SK-N-SH treated with all-trans-retinoic acid at 6 μM for 48 hours (cell line): ENCODE measurements at regions not wholly inside any gene's neighbourhood (a gene's known extent, or its start where the extent isn't known, plus 50 kb on each side); places are given as distances from the start of the nearest gene placed in this dataset.

Experiments used
- ARNTL ChIP-seq: fragments of 450-650 bp; formaldehyde crosslinking; IDR thresholded peaks from 2 replicates; pipeline ENCODE4 v1.5.0; 2020; ENCODE audit warnings: low read depth, mild to moderate bottlenecking, moderate library complexity, borderline replicate concordance
- CSDC2 ChIP-seq: fragments of 250-450 bp; sonication (Bioruptor Pico); IDR thresholded peaks from 2 replicates; pipeline ENCODE4 v1.5.0; 2020; ENCODE audit warnings: mild to moderate bottlenecking, moderate library complexity
- SNAI2 ChIP-seq: fragments of 250-450 bp; sonication (Bioruptor Pico); IDR thresholded peaks from 2 replicates; pipeline ENCODE4 v1.5.0; 2020; ENCODE audit warnings: mild to moderate bottlenecking, moderate library complexity
- TCF4 ChIP-seq: fragments of 250-450 bp; sonication (Bioruptor Pico); IDR thresholded peaks from 2 replicates; pipeline ENCODE4 v1.8.0; 2021; ENCODE audit warnings: mild to moderate bottlenecking, moderate library complexity, borderline replicate concordance
- TOX ChIP-seq: fragments of 250-450 bp; sonication (Bioruptor Pico); IDR thresholded peaks from 2 replicates; pipeline ENCODE4 v1.8.0; 2021; ENCODE audit warnings: mild to moderate bottlenecking, moderate library complexity, borderline replicate concordance
- ZC3H10 ChIP-seq: fragments of 250-450 bp; sonication (Bioruptor Pico); IDR thresholded peaks from 2 replicates; pipeline ENCODE4 v1.5.1; 2021; ENCODE audit warnings: mild to moderate bottlenecking, moderate library complexity
- ZFP3 ChIP-seq: fragments of 250-450 bp; sonication (Bioruptor Pico); IDR thresholded peaks from 2 replicates; pipeline ENCODE4 v1.5.0; 2020; ENCODE audit warnings: mild to moderate bottlenecking, moderate library complexity
- ZFP30 ChIP-seq: fragments of 450-650 bp; formaldehyde crosslinking; IDR thresholded peaks from 2 replicates; pipeline ENCODE4 v1.5.0; 2022; ENCODE audit warnings: mild to moderate bottlenecking, moderate library complexity
- ZNF8 ChIP-seq: fragments of 450-650 bp; formaldehyde crosslinking; IDR thresholded peaks from 2 replicates; pipeline ENCODE4 v1.5.0; 2020; ENCODE audit warnings: mild to moderate bottlenecking, moderate library complexity
- TF ChIP-seq, protein P1 (sequence below): fragments of 250-450 bp; sonication (Bioruptor Pico); IDR thresholded peaks from 2 replicates; pipeline ENCODE4 v1.8.0; 2021; ENCODE audit warnings: low read depth, mild to moderate bottlenecking, moderate library complexity, borderline replicate concordance
- TF ChIP-seq, protein P2 (sequence below): fragments of 250-450 bp; sonication (Bioruptor Pico); IDR thresholded peaks from 2 replicates; pipeline ENCODE4 v1.5.1; 2021; ENCODE audit warnings: mild to moderate bottlenecking, moderate library complexity
- TF ChIP-seq, protein P3 (sequence below): fragments of 250-450 bp; sonication (Bioruptor Pico); IDR thresholded peaks from 2 replicates; pipeline ENCODE4 v1.5.0; 2020; ENCODE audit warnings: mild to moderate bottlenecking, moderate library complexity

GRCh38 chr12:116336542-116337065, 59.1 kb upstream of the MED13L start:
- TF ChIP-seq ZFP30 (CRISPR knock-in tag): no peak
- TF ChIP-seq TCF4 (CRISPR knock-in tag): no peak
- TF ChIP-seq ZFP3 (CRISPR knock-in tag): no peak
- no peak for TF ChIP-seq ZNF8 (CRISPR knock-in tag)
- TF ChIP-seq, protein P1, sequence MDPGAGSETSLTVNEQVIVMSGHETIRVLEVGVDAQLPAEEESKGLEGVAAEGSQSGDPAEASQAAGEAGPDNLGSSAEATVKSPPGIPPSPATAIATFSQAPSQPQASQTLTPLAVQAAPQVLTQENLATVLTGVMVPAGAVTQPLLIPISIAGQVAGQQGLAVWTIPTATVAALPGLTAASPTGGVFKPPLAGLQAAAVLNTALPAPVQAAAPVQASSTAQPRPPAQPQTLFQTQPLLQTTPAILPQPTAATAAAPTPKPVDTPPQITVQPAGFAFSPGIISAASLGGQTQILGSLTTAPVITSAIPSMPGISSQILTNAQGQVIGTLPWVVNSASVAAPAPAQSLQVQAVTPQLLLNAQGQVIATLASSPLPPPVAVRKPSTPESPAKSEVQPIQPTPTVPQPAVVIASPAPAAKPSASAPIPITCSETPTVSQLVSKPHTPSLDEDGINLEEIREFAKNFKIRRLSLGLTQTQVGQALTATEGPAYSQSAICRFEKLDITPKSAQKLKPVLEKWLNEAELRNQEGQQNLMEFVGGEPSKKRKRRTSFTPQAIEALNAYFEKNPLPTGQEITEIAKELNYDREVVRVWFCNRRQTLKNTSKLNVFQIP: no peak
- no peak for TF ChIP-seq SNAI2 (CRISPR knock-in tag)
- TF ChIP-seq, protein P2, sequence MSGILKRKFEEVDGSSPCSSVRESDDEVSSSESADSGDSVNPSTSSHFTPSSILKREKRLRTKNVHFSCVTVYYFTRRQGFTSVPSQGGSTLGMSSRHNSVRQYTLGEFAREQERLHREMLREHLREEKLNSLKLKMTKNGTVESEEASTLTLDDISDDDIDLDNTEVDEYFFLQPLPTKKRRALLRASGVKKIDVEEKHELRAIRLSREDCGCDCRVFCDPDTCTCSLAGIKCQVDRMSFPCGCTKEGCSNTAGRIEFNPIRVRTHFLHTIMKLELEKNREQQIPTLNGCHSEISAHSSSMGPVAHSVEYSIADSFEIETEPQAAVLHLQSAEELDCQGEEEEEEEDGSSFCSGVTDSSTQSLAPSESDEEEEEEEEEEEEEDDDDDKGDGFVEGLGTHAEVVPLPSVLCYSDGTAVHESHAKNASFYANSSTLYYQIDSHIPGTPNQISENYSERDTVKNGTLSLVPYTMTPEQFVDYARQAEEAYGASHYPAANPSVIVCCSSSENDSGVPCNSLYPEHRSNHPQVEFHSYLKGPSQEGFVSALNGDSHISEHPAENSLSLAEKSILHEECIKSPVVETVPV (CRISPR knock-in tag): no peak
- TF ChIP-seq ZC3H10: no peak
- no peak for TF ChIP-seq TOX (CRISPR knock-in tag)
- TF ChIP-seq, protein P3, sequence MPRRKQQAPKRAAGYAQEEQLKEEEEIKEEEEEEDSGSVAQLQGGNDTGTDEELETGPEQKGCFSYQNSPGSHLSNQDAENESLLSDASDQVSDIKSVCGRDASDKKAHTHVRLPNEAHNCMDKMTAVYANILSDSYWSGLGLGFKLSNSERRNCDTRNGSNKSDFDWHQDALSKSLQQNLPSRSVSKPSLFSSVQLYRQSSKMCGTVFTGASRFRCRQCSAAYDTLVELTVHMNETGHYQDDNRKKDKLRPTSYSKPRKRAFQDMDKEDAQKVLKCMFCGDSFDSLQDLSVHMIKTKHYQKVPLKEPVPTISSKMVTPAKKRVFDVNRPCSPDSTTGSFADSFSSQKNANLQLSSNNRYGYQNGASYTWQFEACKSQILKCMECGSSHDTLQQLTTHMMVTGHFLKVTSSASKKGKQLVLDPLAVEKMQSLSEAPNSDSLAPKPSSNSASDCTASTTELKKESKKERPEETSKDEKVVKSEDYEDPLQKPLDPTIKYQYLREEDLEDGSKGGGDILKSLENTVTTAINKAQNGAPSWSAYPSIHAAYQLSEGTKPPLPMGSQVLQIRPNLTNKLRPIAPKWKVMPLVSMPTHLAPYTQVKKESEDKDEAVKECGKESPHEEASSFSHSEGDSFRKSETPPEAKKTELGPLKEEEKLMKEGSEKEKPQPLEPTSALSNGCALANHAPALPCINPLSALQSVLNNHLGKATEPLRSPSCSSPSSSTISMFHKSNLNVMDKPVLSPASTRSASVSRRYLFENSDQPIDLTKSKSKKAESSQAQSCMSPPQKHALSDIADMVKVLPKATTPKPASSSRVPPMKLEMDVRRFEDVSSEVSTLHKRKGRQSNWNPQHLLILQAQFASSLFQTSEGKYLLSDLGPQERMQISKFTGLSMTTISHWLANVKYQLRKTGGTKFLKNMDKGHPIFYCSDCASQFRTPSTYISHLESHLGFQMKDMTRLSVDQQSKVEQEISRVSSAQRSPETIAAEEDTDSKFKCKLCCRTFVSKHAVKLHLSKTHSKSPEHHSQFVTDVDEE (CRISPR knock-in tag): no peak
- TF ChIP-seq CSDC2 (CRISPR knock-in tag): no peak
- no peak for TF ChIP-seq ARNTL (CRISPR knock-in tag)
